Chondrocyte (in vitro differentiated cells): ENCODE measurements at regions not wholly inside any gene's neighbourhood (a gene's known extent, or its start where the extent isn't known, plus 50 kb on each side); places are given as distances from the start of the nearest gene placed in this dataset.

Experiments
- DNase-seq: peaks from one replicate; pipeline ENCODE4 v3.0.0; 2021; ENCODE audit warnings: mixed read lengths, low spot score
- H3K27ac Mint-ChIP-seq: one replicate; pipeline ENCODE4 v1.8.0; 2021; ENCODE audit warnings: mild to moderate bottlenecking, moderate library complexity, mixed read lengths; ENCODE audit not compliant: unreplicated experiment
- H3K27me3 Mint-ChIP-seq: 2 replicates; pipeline ENCODE4 v1.8.0; 2021; ENCODE audit warnings: low read depth, mixed read lengths
- H3K36me3 Mint-ChIP-seq: 2 replicates; pipeline ENCODE4 v1.8.0; 2021; ENCODE audit warnings: low read depth, mixed read lengths
- H3K4me1 Mint-ChIP-seq: 2 replicates; pipeline ENCODE4 v1.8.0; 2021; ENCODE audit warnings: low read depth, mild to moderate bottlenecking, mixed read lengths
- H3K4me3 Mint-ChIP-seq: one replicate; pipeline ENCODE4 v1.8.0; 2021; ENCODE audit warnings: mild to moderate bottlenecking, moderate library complexity, mixed read lengths; ENCODE audit not compliant: unreplicated experiment
- H3K9me3 Mint-ChIP-seq: 2 replicates; pipeline ENCODE4 v1.8.0; 2021; ENCODE audit warnings: low read depth, mixed read lengths
- TF ChIP-seq, protein P1 (sequence below): fragments of 200-600 bp; sonication (generic); IDR thresholded peaks from 2 replicates; pipeline ENCODE4 v1.5.0; 2021; ENCODE audit warnings: antibody characterized with exemption, mild to moderate bottlenecking, moderate library complexity

DNA sequence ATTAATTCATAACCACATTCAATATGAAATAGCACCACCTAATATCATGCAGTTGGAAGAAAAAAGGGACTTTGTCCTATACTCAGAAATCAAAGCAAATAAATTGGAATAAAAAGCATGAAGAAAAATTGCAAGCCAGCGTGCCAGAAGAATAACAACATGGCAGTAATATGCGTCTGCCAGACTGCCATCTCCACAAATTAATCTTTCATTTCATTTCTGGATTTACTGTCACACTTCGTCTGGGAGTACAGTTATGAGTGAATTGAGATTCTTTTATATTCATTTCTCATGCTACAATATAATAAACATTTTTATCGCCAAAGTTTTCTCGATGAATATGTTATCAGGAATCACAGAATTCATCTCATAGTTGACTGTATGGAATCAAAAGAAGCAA lies 1327.7 kb upstream of the SEL1L start:
- DNase-seq, result no peak
- H3K27me3 Mint-ChIP-seq, result peaks cover 4% of the 10 kb centered on the region
- TF ChIP-seq, protein P1, sequence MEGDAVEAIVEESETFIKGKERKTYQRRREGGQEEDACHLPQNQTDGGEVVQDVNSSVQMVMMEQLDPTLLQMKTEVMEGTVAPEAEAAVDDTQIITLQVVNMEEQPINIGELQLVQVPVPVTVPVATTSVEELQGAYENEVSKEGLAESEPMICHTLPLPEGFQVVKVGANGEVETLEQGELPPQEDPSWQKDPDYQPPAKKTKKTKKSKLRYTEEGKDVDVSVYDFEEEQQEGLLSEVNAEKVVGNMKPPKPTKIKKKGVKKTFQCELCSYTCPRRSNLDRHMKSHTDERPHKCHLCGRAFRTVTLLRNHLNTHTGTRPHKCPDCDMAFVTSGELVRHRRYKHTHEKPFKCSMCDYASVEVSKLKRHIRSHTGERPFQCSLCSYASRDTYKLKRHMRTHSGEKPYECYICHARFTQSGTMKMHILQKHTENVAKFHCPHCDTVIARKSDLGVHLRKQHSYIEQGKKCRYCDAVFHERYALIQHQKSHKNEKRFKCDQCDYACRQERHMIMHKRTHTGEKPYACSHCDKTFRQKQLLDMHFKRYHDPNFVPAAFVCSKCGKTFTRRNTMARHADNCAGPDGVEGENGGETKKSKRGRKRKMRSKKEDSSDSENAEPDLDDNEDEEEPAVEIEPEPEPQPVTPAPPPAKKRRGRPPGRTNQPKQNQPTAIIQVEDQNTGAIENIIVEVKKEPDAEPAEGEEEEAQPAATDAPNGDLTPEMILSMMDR, result no peak
- peaks cover 2% of the 10 kb centered on the region for H3K36me3 Mint-ChIP-seq
- peaks cover 9% of the 10 kb centered on the region for H3K9me3 Mint-ChIP-seq
- no peak overlapping the region for H3K27ac Mint-ChIP-seq
- H3K4me1 Mint-ChIP-seq, result no peaks in the 10 kb centered on the region
- no peak overlapping the region for H3K4me3 Mint-ChIP-seq

DNA sequence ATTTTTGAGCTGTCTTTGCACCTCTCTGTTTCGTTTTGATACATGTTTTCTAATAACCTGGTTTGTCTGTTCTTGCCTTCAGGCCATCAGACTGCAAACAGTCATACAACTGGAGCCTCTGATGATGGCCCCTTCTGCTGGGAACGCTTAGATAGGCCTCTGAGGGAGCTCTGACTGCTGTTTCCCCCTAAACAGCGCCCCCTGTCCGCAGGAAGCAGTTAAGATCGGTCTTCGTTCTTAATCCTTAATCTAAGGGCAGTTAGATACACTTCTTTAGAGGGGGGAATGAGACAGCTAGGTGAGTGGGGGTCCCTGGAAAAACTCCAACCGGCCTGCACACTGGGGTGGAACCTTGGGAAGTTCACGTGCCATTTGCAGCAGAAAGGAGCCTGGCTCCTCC lies 1338.8 kb upstream of the SEL1L start:
- no peaks in the 10 kb centered on the region for H3K36me3 Mint-ChIP-seq
- H3K27ac Mint-ChIP-seq, result no peak overlapping the region
- H3K4me3 Mint-ChIP-seq, result no peak overlapping the region
- no peaks in the 10 kb centered on the region for H3K27me3 Mint-ChIP-seq
- H3K4me1 Mint-ChIP-seq, result peaks cover 10% of the 10 kb centered on the region
- no peaks in the 10 kb centered on the region for H3K9me3 Mint-ChIP-seq
- TF ChIP-seq, protein P1, result peak; percentile 57
- DNase-seq, result no peak

DNA sequence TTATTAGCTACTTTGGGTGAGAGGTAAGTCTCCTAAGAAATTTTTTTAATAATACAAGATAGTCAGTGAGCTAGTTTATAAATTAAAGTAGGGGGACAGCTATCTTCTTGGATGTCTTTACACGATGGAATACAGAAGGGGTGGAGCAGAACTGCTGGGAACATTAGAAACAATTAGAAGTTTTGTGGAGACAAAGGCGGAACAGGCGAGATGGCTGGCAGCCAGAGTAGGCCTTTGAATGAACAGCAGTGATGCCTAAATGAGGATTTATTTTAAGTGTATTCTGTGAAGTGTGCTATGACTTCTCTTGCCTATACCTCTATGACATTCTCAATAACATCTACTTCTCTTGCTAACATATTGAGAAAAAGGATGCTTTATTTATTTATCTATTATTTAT lies 1345.3 kb upstream of the SEL1L start:
- TF ChIP-seq, protein P1, result no peak
- H3K27me3 Mint-ChIP-seq, result peaks cover 3% of the 10 kb centered on the region
- H3K4me3 Mint-ChIP-seq, result no peak overlapping the region
- peaks cover 3% of the 10 kb centered on the region for H3K9me3 Mint-ChIP-seq
- H3K36me3 Mint-ChIP-seq, result no peaks in the 10 kb centered on the region
- no peak overlapping the region for H3K27ac Mint-ChIP-seq
- no peak for DNase-seq
- no peaks in the 10 kb centered on the region for H3K4me1 Mint-ChIP-seq

DNA sequence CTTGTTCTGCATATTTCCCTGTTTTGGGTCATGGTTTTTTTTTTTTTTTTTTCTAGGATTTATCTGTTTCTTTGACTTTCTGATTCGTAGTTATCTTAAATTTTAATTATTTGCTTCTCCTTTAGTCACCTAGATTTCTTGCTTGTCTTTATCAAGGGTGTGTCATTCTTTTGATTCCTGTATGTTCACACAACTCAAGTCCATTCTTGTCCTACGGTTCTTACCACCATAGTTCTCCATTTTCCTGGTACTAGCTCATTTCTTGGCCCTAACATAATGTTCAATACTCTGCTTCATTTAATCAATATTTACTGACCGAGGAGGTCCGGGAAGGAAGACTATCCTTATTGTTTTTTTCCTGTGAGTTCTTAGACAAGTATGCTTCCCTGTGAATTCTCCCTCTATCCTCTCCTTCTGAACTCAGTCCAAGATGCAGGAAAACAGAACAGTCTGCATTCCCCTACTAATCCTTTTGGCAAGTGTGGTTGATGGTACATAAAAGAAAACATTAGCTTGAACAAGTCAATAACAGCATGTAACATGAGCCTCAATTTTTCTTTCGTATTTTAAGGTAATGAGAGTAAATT lies 1346.4 kb upstream of the SEL1L start:
- no peaks in the 10 kb centered on the region for H3K36me3 Mint-ChIP-seq
- H3K9me3 Mint-ChIP-seq, result peaks cover 3% of the 10 kb centered on the region
- TF ChIP-seq, protein P1, result no peak
- H3K4me3 Mint-ChIP-seq, result no peak overlapping the region
- peaks cover 3% of the 10 kb centered on the region for H3K27me3 Mint-ChIP-seq
- H3K4me1 Mint-ChIP-seq, result no peaks in the 10 kb centered on the region
- no peak for DNase-seq
- H3K27ac Mint-ChIP-seq, result no peak overlapping the region

DNA sequence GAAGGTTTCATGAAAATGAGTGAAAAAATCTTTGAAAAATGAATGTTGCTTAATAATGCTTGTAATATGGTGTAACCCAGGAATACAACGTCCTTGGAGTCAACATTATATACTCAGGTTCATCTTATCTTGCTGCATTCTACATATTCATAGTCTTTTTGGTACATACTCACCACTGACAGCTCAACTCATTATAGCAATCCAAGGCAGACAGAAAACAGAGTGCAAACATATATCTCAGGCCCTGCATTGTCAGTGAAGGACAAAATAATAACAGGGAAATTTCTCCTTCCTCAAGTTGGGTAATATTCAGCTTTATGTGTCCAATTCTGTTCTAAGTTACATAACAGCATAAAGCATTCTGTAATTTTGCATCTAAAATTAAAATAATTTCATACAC lies 1353.0 kb upstream of the SEL1L start:
- Mint-ChIP-seq H3K4me1 (no peaks in the 10 kb centered on the region), H3K36me3 (no peaks in the 10 kb centered on the region), H3K27me3 (peaks cover 2% of the 10 kb centered on the region), H3K4me3 (no peak overlapping the region), H3K9me3 (peaks cover 5% of the 10 kb centered on the region), H3K27ac (no peak overlapping the region)
- no peak for DNase-seq
- TF ChIP-seq, protein P1, result no peak
